Calu3 (cell line): ENCODE measurements at regions not wholly inside any gene's neighbourhood (a gene's known extent, or its start where the extent isn't known, plus 50 kb on each side); places are given as distances from the start of the nearest gene placed in this dataset.

Experiments used
- BruUV-seq: library from RNA; stranded (reverse); fragments of 400-500 nt; replicated peaks from 2 replicates; lab custom pipeline; 2021; lab: Mats Ljungman, UMichigan
- CTCF ChIA-PET: fragments of 300-600 bp; sonication (Branson Sonifier 250); formaldehyde crosslinking; loops from one replicate; lab custom pipeline; 2022; ENCODE audit warnings: antibody characterized with exemption; lab: Charles Lee
- DNase-seq: peaks from one replicate; pipeline ENCODE4 v3.0.0; 2022
- H3K27ac Mint-ChIP-seq: one replicate; pipeline ENCODE4 v1.8.0; 2022; ENCODE audit warnings: mixed read lengths; ENCODE audit not compliant: unreplicated experiment
- H3K27me3 Mint-ChIP-seq: one replicate; pipeline ENCODE4 v1.8.0; 2022; ENCODE audit warnings: mixed read lengths; ENCODE audit not compliant: unreplicated experiment
- H3K36me3 Mint-ChIP-seq: one replicate; pipeline ENCODE4 v1.8.0; 2022; ENCODE audit warnings: mild to moderate bottlenecking, moderate library complexity, mixed read lengths; ENCODE audit not compliant: insufficient read depth, unreplicated experiment
- H3K4me1 Mint-ChIP-seq: one replicate; pipeline ENCODE4 v1.8.0; 2022; ENCODE audit warnings: mild to moderate bottlenecking, low read depth, mixed read lengths; ENCODE audit not compliant: unreplicated experiment
- H3K4me3 Mint-ChIP-seq: one replicate; pipeline ENCODE4 v1.8.0; 2022; ENCODE audit warnings: mild to moderate bottlenecking, low read depth, moderate library complexity, mixed read lengths; ENCODE audit not compliant: unreplicated experiment
- H3K9me3 Mint-ChIP-seq: one replicate; pipeline ENCODE4 v1.8.0; 2022; ENCODE audit warnings: low read depth, mixed read lengths; ENCODE audit not compliant: unreplicated experiment
- intact Hi-C: fragments of 100-400 bp; cut with micrococcal nuclease; formaldehyde crosslinking; loops from one replicate; pipeline ENCODE4 v1.10.0; 2022; ENCODE audit not compliant: unreplicated experiment
- TF ChIP-seq, protein P1 (sequence below): fragments of 200-600 bp; IDR thresholded peaks from one replicate; pipeline ENCODE4 v1.8.0; 2022; ENCODE audit warnings: antibody characterized with exemption; ENCODE audit not compliant: unreplicated experiment

DNA sequence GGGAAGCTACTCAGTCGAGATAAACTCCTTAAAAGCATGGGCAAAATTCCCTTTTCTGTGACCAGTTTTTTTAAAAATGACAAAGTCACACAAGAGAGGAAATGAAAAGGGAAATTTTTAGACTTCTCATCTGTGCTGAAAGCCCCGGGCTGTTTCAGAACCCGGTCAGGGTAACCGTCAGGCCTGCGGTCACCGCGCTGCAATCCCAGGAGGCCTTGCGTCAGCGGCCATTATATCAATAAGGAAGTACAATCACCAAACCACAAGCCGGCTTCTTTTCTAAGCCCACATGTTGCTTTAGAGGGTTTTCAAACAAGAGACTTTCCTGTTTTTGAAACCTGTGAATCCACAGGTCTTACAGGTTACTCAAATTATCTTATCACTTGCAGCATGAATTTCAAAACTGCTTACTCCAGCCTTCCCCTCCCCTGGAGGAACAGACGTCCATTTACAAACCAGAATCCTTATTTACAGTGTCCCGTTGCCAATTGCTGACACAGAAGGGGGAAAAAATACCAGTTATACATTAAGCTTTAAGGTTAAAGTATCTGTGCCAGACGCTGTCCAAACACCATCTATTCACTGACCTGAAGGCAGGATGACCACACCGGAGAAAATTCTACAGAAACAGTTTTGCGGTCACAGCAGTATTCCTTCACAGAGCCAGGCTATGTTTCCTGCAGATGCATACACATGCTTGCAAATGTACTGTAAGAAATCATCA is 165.3 kb downstream of the TOMM20 start:
- peaks cover 73% of the 10 kb centered on the region for H3K4me1 Mint-ChIP-seq
- peak overlapping the region; percentile 15 for H3K4me3 Mint-ChIP-seq
- peak overlapping the region; percentile 86 for H3K27ac Mint-ChIP-seq
- TF ChIP-seq, protein P1, sequence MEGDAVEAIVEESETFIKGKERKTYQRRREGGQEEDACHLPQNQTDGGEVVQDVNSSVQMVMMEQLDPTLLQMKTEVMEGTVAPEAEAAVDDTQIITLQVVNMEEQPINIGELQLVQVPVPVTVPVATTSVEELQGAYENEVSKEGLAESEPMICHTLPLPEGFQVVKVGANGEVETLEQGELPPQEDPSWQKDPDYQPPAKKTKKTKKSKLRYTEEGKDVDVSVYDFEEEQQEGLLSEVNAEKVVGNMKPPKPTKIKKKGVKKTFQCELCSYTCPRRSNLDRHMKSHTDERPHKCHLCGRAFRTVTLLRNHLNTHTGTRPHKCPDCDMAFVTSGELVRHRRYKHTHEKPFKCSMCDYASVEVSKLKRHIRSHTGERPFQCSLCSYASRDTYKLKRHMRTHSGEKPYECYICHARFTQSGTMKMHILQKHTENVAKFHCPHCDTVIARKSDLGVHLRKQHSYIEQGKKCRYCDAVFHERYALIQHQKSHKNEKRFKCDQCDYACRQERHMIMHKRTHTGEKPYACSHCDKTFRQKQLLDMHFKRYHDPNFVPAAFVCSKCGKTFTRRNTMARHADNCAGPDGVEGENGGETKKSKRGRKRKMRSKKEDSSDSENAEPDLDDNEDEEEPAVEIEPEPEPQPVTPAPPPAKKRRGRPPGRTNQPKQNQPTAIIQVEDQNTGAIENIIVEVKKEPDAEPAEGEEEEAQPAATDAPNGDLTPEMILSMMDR = no peak
- H3K9me3 Mint-ChIP-seq = no peaks in the 10 kb centered on the region
- intact Hi-C loops = loop anchor here (1.0 to 5.0 kb wide), 3 partner anchors 86 to 464 kb away; no protein-coding TSS in a partner anchor
- H3K36me3 Mint-ChIP-seq = peaks cover 48% of the 10 kb centered on the region
- peak; percentile 89 for DNase-seq
- CTCF ChIA-PET = interaction anchor here (0.6 to 3.1 kb wide), 11 partner anchors 11 to 464 kb away, joined by 4 to 13 read pairs (median 7); no protein-coding TSS in a partner anchor
- BruUV-seq = no TSS peak
- H3K27me3 Mint-ChIP-seq = no peaks in the 10 kb centered on the region

DNA sequence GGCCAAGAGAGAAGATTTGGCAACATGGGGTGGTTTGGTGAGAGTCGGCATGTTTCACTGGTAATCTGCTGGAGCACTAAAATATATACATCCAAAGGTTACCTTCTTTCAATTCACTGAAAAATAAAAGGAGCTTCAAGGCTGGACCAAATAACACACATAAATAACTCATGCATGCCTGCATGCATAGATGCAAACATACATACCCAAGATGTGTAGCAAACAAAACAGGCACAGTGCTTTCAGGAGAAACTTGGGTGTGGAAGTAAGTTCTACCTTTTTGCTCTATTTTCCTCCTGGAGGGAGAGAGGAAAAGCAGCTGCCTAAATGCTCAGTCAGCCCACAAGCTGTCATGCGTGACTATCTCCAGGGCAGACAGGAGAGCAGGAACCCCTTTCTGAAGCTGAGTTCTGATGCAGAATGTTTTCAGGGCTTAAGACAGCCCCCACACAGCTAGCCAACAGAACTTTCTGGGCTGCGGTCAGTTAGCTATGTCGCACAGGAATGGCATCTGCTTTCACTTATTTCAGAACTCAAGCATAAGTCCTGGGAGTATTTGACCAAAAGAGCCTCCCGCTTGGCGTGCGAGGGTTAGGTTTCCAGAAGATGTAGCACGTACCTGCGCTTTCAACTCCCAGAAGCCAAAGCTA is 166.2 kb downstream of the TOMM20 start:
- TSS peak; percentile 75 for BruUV-seq
- Mint-ChIP-seq H3K27ac (peak overlapping the region; percentile 86), H3K4me1 (peaks cover 82% of the 10 kb centered on the region), H3K4me3 (peak overlapping the region; percentile 15), H3K9me3 (no peaks in the 10 kb centered on the region), H3K36me3 (peaks cover 50% of the 10 kb centered on the region), H3K27me3 (no peaks in the 10 kb centered on the region)
- intact Hi-C loops = loop anchor here (5.0 kb wide), 1 partner anchor 85 kb away; no protein-coding TSS in a partner anchor
- TF ChIP-seq, protein P1 = no peak
- CTCF ChIA-PET = interaction anchor here (0.6 to 3.1 kb wide), 9 partner anchors 12 to 463 kb away, joined by 3 to 13 read pairs (median 8); no protein-coding TSS in a partner anchor
- DNase-seq = no peak

DNA sequence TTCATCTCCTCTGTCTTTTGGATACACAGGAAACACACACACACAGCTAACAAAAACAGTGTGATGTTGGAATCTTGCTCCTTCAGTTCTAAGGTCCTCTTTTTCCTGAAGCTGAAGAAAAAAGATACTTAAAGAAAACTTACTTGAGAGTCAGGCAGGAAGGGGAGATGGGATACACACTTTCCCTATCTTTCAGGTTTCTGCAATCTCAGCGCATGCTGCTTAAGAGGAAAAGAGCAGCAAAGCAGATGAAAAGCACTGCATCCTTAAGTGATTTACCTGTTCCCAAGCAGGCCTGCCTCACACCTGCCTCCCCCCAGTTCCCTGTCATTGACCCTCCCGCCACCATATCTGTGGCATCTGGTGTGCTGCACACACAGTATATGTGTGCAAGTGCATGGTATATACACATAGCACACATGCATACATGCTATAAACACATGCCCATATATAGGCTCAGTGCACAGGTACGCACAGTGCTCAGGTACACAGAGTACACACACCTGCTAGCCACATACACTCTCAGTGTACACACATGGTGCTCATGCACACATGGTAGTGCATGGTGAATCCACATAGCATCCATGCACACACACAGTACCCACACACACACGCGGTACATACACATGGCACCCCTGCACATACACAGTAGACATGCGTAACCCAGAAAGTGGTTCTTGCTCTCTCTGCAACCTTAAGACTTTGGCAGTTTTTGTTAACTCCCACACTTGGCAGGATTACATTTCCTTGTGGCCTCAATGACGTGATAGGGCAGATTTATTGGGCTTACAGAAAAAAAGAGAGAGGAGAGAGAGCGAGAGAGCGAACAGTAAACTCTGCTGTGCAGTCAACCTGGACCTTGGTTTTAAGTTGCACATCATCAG is 166.9 kb downstream of the TOMM20 start:
- peaks cover 55% of the 10 kb centered on the region for H3K36me3 Mint-ChIP-seq
- TF ChIP-seq, protein P1 = no peak
- H3K4me1 Mint-ChIP-seq = peaks cover 90% of the 10 kb centered on the region
- peak overlapping the region; percentile 86 for H3K27ac Mint-ChIP-seq
- no peak for DNase-seq
- CTCF ChIA-PET = interaction anchor here (1.1 to 2.2 kb wide), 5 partner anchors 36 to 462 kb away, joined by 4 to 11 read pairs (median 6); no protein-coding TSS in a partner anchor
- H3K9me3 Mint-ChIP-seq = no peaks in the 10 kb centered on the region
- peak overlapping the region; percentile 35 for H3K4me3 Mint-ChIP-seq
- intact Hi-C loops = loop anchor here (2.0 to 5.0 kb wide), 4 partner anchors 35 to 349 kb away; no protein-coding TSS in a partner anchor
- no peaks in the 10 kb centered on the region for H3K27me3 Mint-ChIP-seq
- TSS peak; percentile 26 for BruUV-seq
